Mesenchymal stem cell (in vitro differentiated cells and primary cell): ENCODE measurements at regions not wholly inside any gene's neighbourhood (a gene's known extent, or its start where the extent isn't known, plus 50 kb on each side); places are given as distances from the start of the nearest gene placed in this dataset.

Experiments
- DNase-seq: peaks from one replicate; pipeline ENCODE4 v3.0.0-alpha.2; 2013
- H2AFZ ChIP-seq: one replicate; pipeline ENCODE4 v1.6.1; 2013; ENCODE audit warnings: low read depth, mild to moderate bottlenecking, control low read depth, inconsistent platforms, low read length, moderate library complexity
- H2AK5ac ChIP-seq: 2 replicates; pipeline ENCODE4 v1.6.1; 2013; ENCODE audit warnings: low read length, moderate library complexity, mild to moderate bottlenecking, inconsistent platforms; ENCODE audit not compliant: severe bottlenecking
- H2BK120ac ChIP-seq: one replicate; pipeline ENCODE4 v1.6.1; 2013; ENCODE audit warnings: low read depth, mild to moderate bottlenecking, inconsistent platforms, low read length, moderate library complexity
- H2BK12ac ChIP-seq, 2 experiments: one replicate each; pipeline ENCODE4 v1.6.1; 2013; ENCODE audit warnings: inconsistent platforms in 2 of 2, low read length in 2 of 2, mild to moderate bottlenecking in 2 of 2, moderate library complexity in 2 of 2, control low read depth in 1 of 2
- H2BK15ac ChIP-seq: one replicate; pipeline ENCODE4 v1.6.1; 2013; ENCODE audit warnings: mild to moderate bottlenecking, low read depth, inconsistent platforms; ENCODE audit not compliant: poor library complexity, severe bottlenecking
- H2BK5ac ChIP-seq: 2 replicates; pipeline ENCODE4 v1.6.1; 2013; ENCODE audit warnings: low read depth, mild to moderate bottlenecking, low read length, control low read depth, inconsistent platforms; ENCODE audit not compliant: poor library complexity, severe bottlenecking
- H3K14ac ChIP-seq, 2 experiments: one replicate each; pipeline ENCODE4 v1.6.1; 2013; ENCODE audit warnings: inconsistent platforms in 2 of 2, low read length in 2 of 2, control low read depth in 1 of 2, mild to moderate bottlenecking in 1 of 2, moderate library complexity in 1 of 2
- H3K18ac ChIP-seq, 2 experiments: one replicate each; pipeline ENCODE4 v1.6.1; 2013; ENCODE audit warnings: inconsistent platforms in 2 of 2, low read length in 2 of 2, control low read depth in 1 of 2, low read depth in 1 of 2, mild to moderate bottlenecking in 1 of 2
- H3K23ac ChIP-seq, 2 experiments: one replicate each; pipeline ENCODE4 v1.6.1; 2013; ENCODE audit warnings: inconsistent platforms in 2 of 2, low read length in 2 of 2, mild to moderate bottlenecking in 2 of 2, moderate library complexity in 2 of 2, control low read depth in 1 of 2
- H3K27ac ChIP-seq: 2 replicates; pipeline ENCODE4 v1.5.1; 2013; ENCODE audit warnings: mild to moderate bottlenecking, moderate library complexity, low read length, control low read depth, inconsistent platforms; ENCODE audit not compliant: poor library complexity, severe bottlenecking
- H3K27me3 ChIP-seq, 2 experiments: 2 replicates each; pipeline versions ENCODE4 v1.6.1 to v1.7.0; 2013; ENCODE audit warnings: low read length in 2 of 2, mild to moderate bottlenecking in 2 of 2, moderate library complexity in 2 of 2, control low read depth in 1 of 2, inconsistent platforms in 1 of 2; ENCODE audit not compliant: control insufficient read depth in 1 of 2, insufficient read depth in 1 of 2
- H3K36me3 ChIP-seq, 2 experiments: 2 replicates each; pipeline versions ENCODE4 v1.6.1 to v1.7.0; 2013; ENCODE audit warnings: low read length in 2 of 2, control low read depth in 1 of 2, inconsistent platforms in 1 of 2, low read depth in 1 of 2, mild to moderate bottlenecking in 1 of 2; ENCODE audit not compliant: insufficient read depth in 2 of 2, control insufficient read depth in 1 of 2
- H3K4ac ChIP-seq, 2 experiments: one replicate each; pipeline ENCODE4 v1.6.1; 2013; ENCODE audit warnings: inconsistent platforms in 2 of 2, low read length in 2 of 2, mild to moderate bottlenecking in 2 of 2, moderate library complexity in 2 of 2, control low read depth in 1 of 2, low read depth in 1 of 2
- H3K4me1 ChIP-seq: 2 replicates; pipeline ENCODE4 v1.6.1; 2013; ENCODE audit warnings: low read depth, low read length, control low read depth; ENCODE audit not compliant: control insufficient read depth, insufficient read depth
- H3K4me2 ChIP-seq: 2 replicates; pipeline ENCODE4 v1.6.1; 2013; ENCODE audit warnings: low read length, mild to moderate bottlenecking, inconsistent platforms; ENCODE audit not compliant: poor library complexity, severe bottlenecking
- H3K4me3 ChIP-seq, 2 experiments: 2 replicates each; pipeline versions ENCODE4 v1.5.1 to v1.7.0; 2013; ENCODE audit warnings: low read length in 2 of 2, mild to moderate bottlenecking in 2 of 2, control low read depth in 1 of 2, low read depth in 1 of 2; ENCODE audit not compliant: insufficient read depth in 1 of 2
- H3K79me1 ChIP-seq: replicated peaks from 2 replicates; pipeline ENCODE4 v1.6.1; 2013; ENCODE audit warnings: mild to moderate bottlenecking, control low read depth, low read length, inconsistent platforms; ENCODE audit not compliant: poor library complexity, severe bottlenecking
- H3K9ac ChIP-seq: 2 replicates; pipeline ENCODE4 v1.7.0; 2013; ENCODE audit warnings: mild to moderate bottlenecking, low read length, moderate library complexity
- H3K9me3 ChIP-seq: 2 replicates; pipeline ENCODE4 v1.7.0; 2013; ENCODE audit warnings: mild to moderate bottlenecking, low read length; ENCODE audit not compliant: control insufficient read depth
- H4K8ac ChIP-seq: one replicate; pipeline ENCODE4 v1.6.1; 2013; ENCODE audit warnings: inconsistent platforms, mild to moderate bottlenecking, low read length, moderate library complexity
- H4K91ac ChIP-seq: one replicate; pipeline ENCODE4 v1.6.1; 2013; ENCODE audit warnings: mild to moderate bottlenecking, low read length, inconsistent platforms
- WGBS: methylation state at CpG from one replicate; pipeline ENCODE4 v1.1.7; 2013; ENCODE audit warnings: mixed read lengths; 5-methylcytosine and 5-hydroxymethylcytosine counted together

- Histone ChIP-seq H3K27ac (no peak overlapping the region), H3K4me1 (peaks cover 7% of the 10 kb centered on the region), H2BK12ac (peak overlapping the region in 1 of 2 experiments; percentile 15), H3K36me3 (no peaks in the 10 kb centered on the region), H4K91ac (no peak overlapping the region), H3K4me3 (peak overlapping the region in 1 of 2 experiments; percentile 26), H3K27me3 (no peaks in the 10 kb centered on the region), H4K8ac (no peak overlapping the region), H3K23ac (peak overlapping the region in 1 of 2 experiments; percentile 53), H2AFZ (no peak overlapping the region), H3K4ac (no peak overlapping the region), H3K79me1 (no peaks in the 10 kb centered on the region), H3K14ac (peak overlapping the region in 1 of 2 experiments; percentile 35), H3K9ac (peak overlapping the region; percentile 49), H3K9me3 (no peaks in the 10 kb centered on the region), H2BK120ac (no peak overlapping the region), H2BK15ac (peak overlapping the region; percentile 44), H3K4me2 (no peak overlapping the region), H3K18ac (peak overlapping the region in 1 of 2 experiments; percentile 55), H2AK5ac (no peak overlapping the region), H2BK5ac (no peak overlapping the region)
- peak; percentile 62 for DNase-seq
- WGBS, result 62% methylated on average over 4 of the region's 6 CpGs
These were observed 102.2 kb downstream of the CD47 start for GRCh38 chr3:107988460-107989175.

- 64% methylated on average over 6 of the region's 8 CpGs for WGBS
- no peak overlapping the region for H3K4ac ChIP-seq
- peak; percentile 95 for DNase-seq
- no peak overlapping the region for H3K27ac ChIP-seq
- H2BK5ac ChIP-seq, result no peak overlapping the region
- H3K27me3 ChIP-seq, result no peaks in the 10 kb centered on the region
- no peak overlapping the region for H2BK12ac ChIP-seq
- H3K9me3 ChIP-seq, result no peaks in the 10 kb centered on the region
- H3K23ac ChIP-seq, result no peak overlapping the region
- H2AFZ ChIP-seq, result no peak overlapping the region
- H4K8ac ChIP-seq, result no peak overlapping the region
- H3K36me3 ChIP-seq, result no peaks in the 10 kb centered on the region
- H2BK120ac ChIP-seq, result no peak overlapping the region
- H3K4me2 ChIP-seq, result no peak overlapping the region
- no peaks in the 10 kb centered on the region for H3K79me1 ChIP-seq
- no peak overlapping the region for H2AK5ac ChIP-seq
- peak overlapping the region; percentile 44 for H3K9ac ChIP-seq
- H2BK15ac ChIP-seq, result no peak overlapping the region
- no peak overlapping the region for H4K91ac ChIP-seq
- no peak overlapping the region for H3K4me3 ChIP-seq
- H3K14ac ChIP-seq, result no peak overlapping the region
- H3K4me1 ChIP-seq, result peaks cover 4% of the 10 kb centered on the region
- no peak overlapping the region for H3K18ac ChIP-seq
These were observed 103.5 kb downstream of the CD47 start for GRCh38 chr3:107987036-107987939.

- no peak overlapping the region for H3K27ac ChIP-seq
- H4K91ac ChIP-seq, result no peak overlapping the region
- H2AK5ac ChIP-seq, result no peak overlapping the region
- no peak overlapping the region for H3K18ac ChIP-seq
- no peaks in the 10 kb centered on the region for H3K9me3 ChIP-seq
- no peak overlapping the region for H3K4me2 ChIP-seq
- peaks cover 5% of the 10 kb centered on the region for H3K4me1 ChIP-seq
- no peaks in the 10 kb centered on the region for H3K36me3 ChIP-seq
- no peak overlapping the region for H4K8ac ChIP-seq
- DNase-seq, result peak; percentile 32
- no peak overlapping the region for H3K23ac ChIP-seq
- H3K14ac ChIP-seq, result no peak overlapping the region
- no peak overlapping the region for H2BK5ac ChIP-seq
- H3K4ac ChIP-seq, result no peak overlapping the region
- no peaks in the 10 kb centered on the region for H3K79me1 ChIP-seq
- H2BK120ac ChIP-seq, result no peak overlapping the region
- H2AFZ ChIP-seq, result no peak overlapping the region
- H2BK15ac ChIP-seq, result no peak overlapping the region
- WGBS, result 82% methylated on average over 4 of the region's 4 CpGs
- no peak overlapping the region for H3K4me3 ChIP-seq
- H3K27me3 ChIP-seq, result no peaks in the 10 kb centered on the region
- H3K9ac ChIP-seq, result peak overlapping the region; percentile 44
- no peak overlapping the region for H2BK12ac ChIP-seq
These were observed 104.3 kb downstream of the CD47 start for GRCh38 chr3:107986505-107986904.

GRCh38 chr3:107985496-107985895, 105.3 kb downstream of the CD47 start:
- Histone ChIP-seq H3K9me3 (no peaks in the 10 kb centered on the region), H4K91ac (no peak overlapping the region), H2AFZ (no peak overlapping the region), H3K4me3 (no peak overlapping the region), H2BK12ac (peak overlapping the region in 1 of 2 experiments; percentile 17), H2BK5ac (no peak overlapping the region), H3K36me3 (no peaks in the 10 kb centered on the region), H3K18ac (no peak overlapping the region), H4K8ac (no peak overlapping the region), H3K4ac (peak overlapping the region in 1 of 2 experiments; percentile 7), H3K4me2 (no peak overlapping the region), H2AK5ac (no peak overlapping the region), H3K27me3 (no peaks in the 10 kb centered on the region), H3K79me1 (no peaks in the 10 kb centered on the region), H3K23ac (no peak overlapping the region), H3K14ac (no peak overlapping the region), H2BK15ac (no peak overlapping the region), H3K9ac (no peak overlapping the region), H2BK120ac (no peak overlapping the region), H3K4me1 (peaks cover 5% of the 10 kb centered on the region), H3K27ac (no peak overlapping the region)
- DNase-seq, result no peak
- 32% methylated on average over 4 of the region's 4 CpGs for whole genome bisulfite sequencing
